Glutamatergic neuron (in vitro differentiated cells): ENCODE measurements at regions not wholly inside any gene's neighbourhood (a gene's known extent, or its start where the extent isn't known, plus 50 kb on each side); places are given as distances from the start of the nearest gene placed in this dataset.

Experiments used
- DNase-seq: peaks from one replicate; pipeline ENCODE4 v3.0.0; 2022
- H3K27ac Mint-ChIP-seq: one replicate; pipeline ENCODE4 v1.8.0; 2020; ENCODE audit warnings: mild to moderate bottlenecking, mixed read lengths, inconsistent platforms; ENCODE audit not compliant: unreplicated experiment
- H3K27me3 Mint-ChIP-seq: one replicate; pipeline ENCODE4 v1.8.0; 2020; ENCODE audit warnings: mild to moderate bottlenecking, moderate library complexity, mixed read lengths, inconsistent platforms; ENCODE audit not compliant: unreplicated experiment
- H3K36me3 Mint-ChIP-seq: one replicate; pipeline ENCODE4 v1.8.0; 2020; ENCODE audit warnings: mild to moderate bottlenecking, mixed read lengths, inconsistent platforms; ENCODE audit not compliant: unreplicated experiment
- H3K4me1 Mint-ChIP-seq: one replicate; pipeline ENCODE4 v1.8.0; 2020; ENCODE audit warnings: mild to moderate bottlenecking, low read depth, mixed read lengths, inconsistent platforms; ENCODE audit not compliant: unreplicated experiment
- H3K4me3 Mint-ChIP-seq: one replicate; pipeline ENCODE4 v1.8.0; 2020; ENCODE audit warnings: mild to moderate bottlenecking, mixed read lengths, inconsistent platforms; ENCODE audit not compliant: unreplicated experiment
- H3K9me3 Mint-ChIP-seq: one replicate; pipeline ENCODE4 v1.8.0; 2020; ENCODE audit warnings: mild to moderate bottlenecking, moderate library complexity, mixed read lengths, inconsistent platforms; ENCODE audit not compliant: unreplicated experiment
- CTCF ChIP-seq: fragments of 200-600 bp; sonication (generic); IDR thresholded peaks from one replicate; pipeline ENCODE4 v1.5.0; 2021; ENCODE audit not compliant: partially characterized antibody, unreplicated experiment

DNA sequence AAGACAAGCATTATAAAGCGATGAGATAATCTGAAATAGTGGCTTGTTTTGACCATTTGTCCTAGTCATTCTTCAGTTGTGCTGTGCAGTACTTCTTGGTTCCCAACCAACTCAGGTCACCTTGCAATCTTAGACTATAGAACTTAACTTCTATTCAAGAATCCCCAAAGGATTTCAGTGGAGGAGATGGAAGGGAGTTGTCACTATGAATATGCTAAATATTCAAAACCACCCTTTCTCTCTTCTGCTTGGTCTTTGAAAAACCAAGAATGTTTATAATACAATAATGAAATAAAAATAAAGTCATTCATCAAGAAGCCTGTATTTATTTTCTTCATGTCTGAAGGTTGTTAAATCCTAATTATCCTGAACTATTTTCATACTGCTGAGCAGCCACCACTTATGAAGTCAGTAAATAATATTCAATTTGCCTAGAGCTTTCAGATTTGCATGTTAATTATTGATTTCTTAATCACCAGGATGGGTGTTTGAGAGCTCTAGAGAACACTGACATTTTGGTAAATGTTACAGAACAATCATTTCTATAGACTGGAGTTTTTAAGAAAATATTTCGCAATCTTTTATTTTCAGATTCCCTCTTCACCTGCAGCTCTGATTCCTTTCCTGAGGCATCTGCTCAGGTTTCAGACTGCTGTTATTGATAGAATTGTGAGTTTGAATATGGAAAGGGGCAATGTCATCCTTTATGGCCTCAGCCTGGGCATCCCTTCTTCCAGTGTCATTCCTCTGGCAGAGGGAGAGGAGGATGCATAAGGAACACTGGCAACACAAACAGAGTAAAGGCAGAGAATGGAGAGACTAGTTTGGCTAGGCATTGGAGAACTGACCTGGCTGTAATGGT lies 91.5 kb upstream of the USP47 start:
- H3K27ac Mint-ChIP-seq, result no peak overlapping the region
- no peaks in the 10 kb centered on the region for H3K27me3 Mint-ChIP-seq
- H3K9me3 Mint-ChIP-seq, result peaks cover 2% of the 10 kb centered on the region
- no peak for DNase-seq
- no peaks in the 10 kb centered on the region for H3K36me3 Mint-ChIP-seq
- peaks cover 4% of the 10 kb centered on the region for H3K4me1 Mint-ChIP-seq
- no peak overlapping the region for H3K4me3 Mint-ChIP-seq
- TF ChIP-seq CTCF, result no peak

DNA sequence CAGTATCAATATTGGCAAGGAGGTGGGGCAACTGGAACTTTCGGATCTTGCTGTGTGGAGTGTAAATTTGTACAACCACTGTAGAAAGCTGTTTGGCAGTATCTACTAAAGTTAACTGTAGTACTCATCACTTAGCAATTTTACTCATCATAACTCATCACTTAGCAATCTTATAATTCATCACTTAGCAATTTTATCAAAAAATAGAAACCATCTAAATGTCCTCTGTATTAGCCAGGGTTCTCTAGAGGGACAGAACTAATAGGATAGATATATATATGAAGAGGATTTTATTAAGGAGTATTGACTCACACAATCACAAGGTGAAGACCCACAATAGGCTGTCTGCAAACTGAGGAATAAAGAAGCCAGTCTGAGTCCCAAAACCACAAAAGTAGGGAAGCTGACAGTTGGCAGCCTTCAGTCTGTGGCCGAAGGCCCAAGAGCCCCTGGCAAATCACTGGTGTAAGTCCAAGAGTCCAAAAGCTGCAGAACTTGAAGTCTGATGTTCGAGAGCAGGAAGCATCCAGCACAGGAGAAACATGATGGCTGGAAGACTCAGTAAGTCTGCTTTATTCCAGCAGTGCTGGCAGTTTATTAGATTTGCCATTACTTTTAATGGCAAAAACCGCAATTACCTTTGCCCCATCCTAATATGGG lies 92.9 kb upstream of the USP47 start:
- Mint-ChIP-seq H3K27me3 (no peaks in the 10 kb centered on the region), H3K9me3 (peaks cover 2% of the 10 kb centered on the region), H3K36me3 (no peaks in the 10 kb centered on the region), H3K4me3 (no peak overlapping the region), H3K27ac (no peak overlapping the region), H3K4me1 (peaks cover 6% of the 10 kb centered on the region)
- no peak for TF ChIP-seq CTCF
- DNase-seq, result no peak

GRCh38 chr11:11747570-11747969 lies 94.2 kb upstream of the USP47 start:
- no peak overlapping the region for H3K4me3 Mint-ChIP-seq
- no peaks in the 10 kb centered on the region for H3K36me3 Mint-ChIP-seq
- TF ChIP-seq CTCF, result no peak
- peaks cover 2% of the 10 kb centered on the region for H3K9me3 Mint-ChIP-seq
- peaks cover 12% of the 10 kb centered on the region for H3K4me1 Mint-ChIP-seq
- H3K27ac Mint-ChIP-seq, result no peak overlapping the region
- DNase-seq, result no peak
- H3K27me3 Mint-ChIP-seq, result no peaks in the 10 kb centered on the region

DNA sequence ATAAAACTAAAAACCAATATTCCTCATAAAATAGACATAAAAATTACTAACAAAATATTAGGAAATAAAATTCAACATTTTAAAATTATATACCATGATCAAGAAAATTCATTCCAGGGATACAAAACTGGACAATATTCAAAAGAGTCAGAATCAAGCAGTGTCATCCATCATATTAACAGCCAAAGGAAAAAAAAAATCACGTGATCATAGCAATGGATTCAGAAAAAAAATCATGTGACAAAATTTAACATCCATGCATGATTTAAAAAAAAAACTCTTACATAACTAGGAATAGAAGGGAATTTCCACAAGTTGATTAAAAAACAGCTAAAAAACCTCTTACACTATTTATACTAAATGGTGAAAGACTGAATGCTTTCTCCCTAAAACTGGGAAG lies 95.3 kb upstream of the USP47 start:
- peaks cover 8% of the 10 kb centered on the region for H3K4me1 Mint-ChIP-seq
- no peak overlapping the region for H3K27ac Mint-ChIP-seq
- no peaks in the 10 kb centered on the region for H3K27me3 Mint-ChIP-seq
- DNase-seq, result no peak
- H3K36me3 Mint-ChIP-seq, result no peaks in the 10 kb centered on the region
- TF ChIP-seq CTCF, result no peak
- peaks cover 3% of the 10 kb centered on the region for H3K9me3 Mint-ChIP-seq
- H3K4me3 Mint-ChIP-seq, result no peak overlapping the region

GRCh38 chr11:11743216-11743615 lies 98.6 kb upstream of the USP47 start:
- Mint-ChIP-seq H3K27ac (no peak overlapping the region), H3K27me3 (no peaks in the 10 kb centered on the region), H3K36me3 (no peaks in the 10 kb centered on the region), H3K9me3 (peaks cover 2% of the 10 kb centered on the region), H3K4me3 (no peak overlapping the region), H3K4me1 (peaks cover 8% of the 10 kb centered on the region)
- no peak for DNase-seq
- no peak for TF ChIP-seq CTCF
